Activated naive CD4-positive, alpha-beta T cell treated with anti-CD3 and anti-CD28 coated beads, Interleukin-2, amount 10 ng/mL, durations not matched to agents 7 days and 5 days (primary cell): ENCODE measurements at regions not wholly inside any gene's neighbourhood (a gene's known extent, or its start where the extent isn't known, plus 50 kb on each side); places are given as distances from the start of the nearest gene placed in this dataset.

ENCODE experiments used
- CTCF ChIA-PET: fragments of 350-600 bp; sonication (Branson Sonifier 250); formaldehyde crosslinking; loops from one replicate; lab custom pipeline; 2021; ENCODE audit warnings: antibody characterized with exemption; lab: Charles Lee
- DNase-seq: peaks from one replicate; pipeline ENCODE4 v3.0.0-alpha.2; 2020
- H3K27ac Mint-ChIP-seq: one replicate; pipeline ENCODE4 v1.8.0; 2021; ENCODE audit warnings: mild to moderate bottlenecking, moderate library complexity, mixed read lengths
- H3K27me3 Mint-ChIP-seq: one replicate; pipeline ENCODE4 v1.8.0; 2021; ENCODE audit warnings: mild to moderate bottlenecking, mixed read lengths
- H3K36me3 Mint-ChIP-seq: one replicate; pipeline ENCODE4 v1.8.0; 2021; ENCODE audit warnings: mixed read lengths
- H3K4me1 Mint-ChIP-seq: one replicate; pipeline ENCODE4 v1.8.0; 2021; ENCODE audit warnings: mixed read lengths
- H3K4me3 Mint-ChIP-seq: one replicate; pipeline ENCODE4 v1.8.0; 2021; ENCODE audit warnings: mild to moderate bottlenecking, moderate library complexity, mixed read lengths
- H3K9me3 Mint-ChIP-seq: one replicate; pipeline ENCODE4 v1.8.0; 2021; ENCODE audit warnings: mixed read lengths

DNA sequence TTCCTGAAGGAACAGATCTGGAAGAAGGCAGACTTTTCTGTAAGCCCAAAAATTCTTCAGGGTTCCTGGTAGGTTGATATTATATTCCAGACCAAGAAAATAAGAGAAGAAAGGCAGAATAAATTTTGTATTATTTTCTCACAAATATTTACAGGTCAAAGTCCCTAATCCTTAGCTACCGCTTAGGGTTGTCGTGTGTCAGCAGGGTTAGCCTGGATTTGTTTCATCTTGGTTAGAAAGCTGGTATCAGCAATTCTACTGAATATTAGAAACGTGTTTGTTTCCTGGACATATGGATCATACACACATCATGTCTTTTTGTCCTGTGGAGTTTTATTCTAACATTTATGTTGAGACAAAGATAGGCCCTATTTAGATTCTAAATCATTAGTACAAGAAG lies 232.9 kb upstream of the CXXC4 start:
- CTCF ChIA-PET = no interaction called here
- DNase-seq = no peak
- H3K9me3 Mint-ChIP-seq = no peaks in the 10 kb centered on the region
- H3K4me3 Mint-ChIP-seq = no peak overlapping the region
- no peak overlapping the region for H3K27ac Mint-ChIP-seq
- H3K36me3 Mint-ChIP-seq = no peaks in the 10 kb centered on the region
- no peaks in the 10 kb centered on the region for H3K27me3 Mint-ChIP-seq
- H3K4me1 Mint-ChIP-seq = no peaks in the 10 kb centered on the region

DNA sequence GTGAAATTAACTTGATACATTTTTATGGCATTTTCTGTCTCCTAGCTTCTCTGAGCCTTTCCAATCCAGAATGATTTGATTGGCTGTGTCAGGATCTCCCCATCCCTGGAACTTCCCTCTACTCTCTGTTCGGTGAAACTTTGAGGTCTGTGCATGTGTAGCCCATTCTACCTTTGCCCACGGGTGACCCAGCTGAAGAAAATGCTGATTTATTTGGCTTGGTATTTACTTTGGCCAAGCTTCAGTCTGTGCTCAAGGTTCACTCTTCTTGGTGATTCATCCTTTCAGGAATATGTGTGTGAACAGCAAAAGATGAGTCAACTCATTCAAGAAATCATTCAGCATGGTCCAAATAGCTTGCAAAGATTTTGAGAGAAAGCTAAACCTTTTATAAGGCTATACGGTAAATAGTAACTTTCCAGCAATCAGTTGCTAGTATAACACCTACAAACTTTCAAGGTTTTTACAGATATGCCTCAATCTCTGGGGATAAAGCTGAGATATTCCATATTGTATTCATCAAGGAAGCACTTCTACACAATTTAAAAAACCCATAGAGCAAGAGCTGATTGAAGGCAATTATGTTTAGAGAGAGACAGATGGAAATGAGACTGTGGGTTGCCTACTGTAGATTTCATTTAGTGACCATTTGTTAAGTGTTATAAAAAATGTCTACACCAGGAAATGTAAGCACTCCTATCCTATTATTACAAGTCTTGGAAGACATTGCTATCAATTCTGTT lies 233.9 kb upstream of the CXXC4 start:
- Mint-ChIP-seq H3K4me3 (no peak overlapping the region), H3K36me3 (no peaks in the 10 kb centered on the region), H3K4me1 (no peaks in the 10 kb centered on the region), H3K9me3 (no peaks in the 10 kb centered on the region), H3K27ac (no peak overlapping the region), H3K27me3 (no peaks in the 10 kb centered on the region)
- no peak for DNase-seq
- CTCF ChIA-PET = no interaction called here

DNA sequence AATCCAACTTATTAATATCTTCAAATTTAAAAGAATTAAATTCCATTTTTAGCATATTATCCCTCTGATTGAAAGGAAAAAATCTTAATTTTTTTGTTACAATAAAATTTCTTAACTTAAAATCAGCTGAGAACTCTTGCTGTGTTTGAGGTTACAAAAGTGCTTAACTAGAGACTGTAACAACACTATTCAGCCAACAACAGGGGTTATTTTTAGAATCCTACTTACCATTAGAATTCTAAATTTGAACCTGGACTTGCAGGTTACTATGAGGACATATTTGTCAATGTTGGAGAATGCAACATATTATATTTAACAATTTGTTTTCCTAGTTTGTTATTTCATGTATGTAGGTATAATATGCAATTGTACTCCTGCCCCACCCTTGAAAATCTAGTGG lies 238.1 kb upstream of the CXXC4 start:
- no peak for DNase-seq
- CTCF ChIA-PET = no interaction called here
- H3K4me3 Mint-ChIP-seq = no peak overlapping the region

GRCh38 chr4:104735174-104735573 lies 240.5 kb upstream of the CXXC4 start:
- H3K4me1 Mint-ChIP-seq = no peaks in the 10 kb centered on the region
- no peak overlapping the region for H3K27ac Mint-ChIP-seq
- no peak for DNase-seq
- H3K9me3 Mint-ChIP-seq = no peaks in the 10 kb centered on the region
- no peaks in the 10 kb centered on the region for H3K27me3 Mint-ChIP-seq
- no peak overlapping the region for H3K4me3 Mint-ChIP-seq
- CTCF ChIA-PET = no interaction called here
- no peaks in the 10 kb centered on the region for H3K36me3 Mint-ChIP-seq

More for the DNA sequence above, 238.1 kb upstream of the CXXC4 start:
- H3K4me1 Mint-ChIP-seq = no peaks in the 10 kb centered on the region
- H3K27ac Mint-ChIP-seq = no peak overlapping the region
- H3K27me3 Mint-ChIP-seq = no peaks in the 10 kb centered on the region
- H3K9me3 Mint-ChIP-seq = no peaks in the 10 kb centered on the region
- H3K36me3 Mint-ChIP-seq = no peaks in the 10 kb centered on the region

- CTCF ChIA-PET = no interaction called here
- H3K4me3 Mint-ChIP-seq = no peak overlapping the region
- H3K36me3 Mint-ChIP-seq = no peaks in the 10 kb centered on the region
- H3K9me3 Mint-ChIP-seq = no peaks in the 10 kb centered on the region
- H3K27me3 Mint-ChIP-seq = no peaks in the 10 kb centered on the region
- DNase-seq = no peak
- no peak overlapping the region for H3K27ac Mint-ChIP-seq
- no peaks in the 10 kb centered on the region for H3K4me1 Mint-ChIP-seq
Observed at GRCh38 chr4:104740161-104740560, 245.5 kb upstream of the CXXC4 start.

DNA sequence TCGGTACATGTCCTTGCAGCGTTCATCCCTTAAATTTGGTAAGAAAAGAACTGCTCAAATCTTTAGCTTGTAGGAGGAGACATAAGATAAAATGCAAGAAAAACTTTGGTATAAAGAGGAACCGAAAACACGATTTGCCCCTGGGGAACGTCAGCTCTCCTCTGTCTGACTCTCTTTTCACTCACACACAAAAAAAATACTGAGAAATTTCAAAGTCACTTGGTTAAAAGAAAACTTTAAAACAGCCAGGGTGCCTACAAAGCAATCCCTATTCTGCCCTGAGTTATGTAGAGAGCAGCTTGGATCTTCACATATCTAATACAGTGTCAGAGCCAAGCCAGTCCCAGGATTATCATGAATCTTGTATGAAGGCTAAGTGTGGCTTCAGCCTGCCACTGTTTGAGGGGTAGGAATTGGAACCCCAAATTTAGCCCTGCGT lies 248.5 kb upstream of the CXXC4 start:
- H3K4me1 Mint-ChIP-seq = no peaks in the 10 kb centered on the region
- no peak overlapping the region for H3K27ac Mint-ChIP-seq
- CTCF ChIA-PET = no interaction called here
- H3K27me3 Mint-ChIP-seq = no peaks in the 10 kb centered on the region
- no peaks in the 10 kb centered on the region for H3K36me3 Mint-ChIP-seq
- no peaks in the 10 kb centered on the region for H3K9me3 Mint-ChIP-seq
- H3K4me3 Mint-ChIP-seq = no peak overlapping the region
- DNase-seq = no peak

DNA sequence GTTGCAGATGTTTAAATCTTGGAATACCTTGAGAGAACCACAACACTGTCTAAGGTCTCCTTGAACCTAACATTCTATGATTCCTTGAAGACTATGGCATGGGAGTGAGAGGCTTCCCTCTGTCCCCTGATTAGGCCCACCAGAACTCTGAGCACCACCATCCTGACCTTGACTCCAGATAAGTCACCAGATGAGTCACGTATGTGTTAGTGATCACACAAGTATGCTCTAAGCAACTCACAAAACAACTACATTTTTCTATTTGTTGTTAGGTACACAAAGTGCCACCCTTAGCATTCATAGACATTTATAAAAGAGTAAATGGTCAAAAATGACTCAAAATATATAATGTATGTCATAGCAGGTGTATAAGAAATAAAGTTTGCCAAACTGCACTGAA lies 252.9 kb upstream of the CXXC4 start:
- CTCF ChIA-PET = no interaction called here
- Mint-ChIP-seq H3K27me3 (no peaks in the 10 kb centered on the region), H3K36me3 (no peaks in the 10 kb centered on the region), H3K4me3 (no peak overlapping the region), H3K27ac (no peak overlapping the region), H3K4me1 (no peaks in the 10 kb centered on the region), H3K9me3 (no peaks in the 10 kb centered on the region)
- no peak for DNase-seq

DNA sequence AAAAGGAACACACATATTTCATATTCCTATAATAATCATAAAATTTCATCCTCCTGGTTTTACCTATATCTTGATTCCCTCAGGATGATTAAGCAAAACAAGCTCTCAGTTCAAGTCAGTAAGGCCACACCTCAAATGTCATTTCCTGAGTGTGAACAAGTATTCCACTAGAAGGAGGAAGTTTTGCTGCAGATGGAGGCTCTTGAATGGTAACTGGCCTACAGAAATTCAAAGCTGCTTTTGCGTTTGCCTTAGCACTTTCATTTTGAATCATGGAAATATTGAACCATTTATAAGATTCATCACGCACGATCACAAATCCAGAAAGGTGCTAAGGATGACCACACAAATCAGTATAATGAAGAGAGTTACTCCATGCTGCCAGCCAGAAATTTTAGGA lies 254.4 kb upstream of the CXXC4 start:
- CTCF ChIA-PET = no interaction called here
- Mint-ChIP-seq H3K36me3 (no peaks in the 10 kb centered on the region), H3K4me1 (no peaks in the 10 kb centered on the region), H3K4me3 (no peak overlapping the region), H3K9me3 (no peaks in the 10 kb centered on the region), H3K27ac (no peak overlapping the region), H3K27me3 (no peaks in the 10 kb centered on the region)
- no peak for DNase-seq

GRCh38 chr4:104750008-104750407 lies 255.3 kb upstream of the CXXC4 start:
- H3K27me3 Mint-ChIP-seq = no peaks in the 10 kb centered on the region
- H3K4me3 Mint-ChIP-seq = no peak overlapping the region
- no peaks in the 10 kb centered on the region for H3K4me1 Mint-ChIP-seq
- DNase-seq = no peak
- CTCF ChIA-PET = no interaction called here
- H3K27ac Mint-ChIP-seq = no peak overlapping the region
- no peaks in the 10 kb centered on the region for H3K9me3 Mint-ChIP-seq
- no peaks in the 10 kb centered on the region for H3K36me3 Mint-ChIP-seq

GRCh38 chr4:104751468-104751867 lies 256.8 kb upstream of the CXXC4 start:
- H3K4me1 Mint-ChIP-seq = no peaks in the 10 kb centered on the region
- H3K27ac Mint-ChIP-seq = no peak overlapping the region
- CTCF ChIA-PET = interaction anchor here (0.7 kb wide), 1 partner anchor 27 kb away, joined by 5 read pairs; no protein-coding TSS in a partner anchor
- DNase-seq = no peak
- H3K27me3 Mint-ChIP-seq = no peaks in the 10 kb centered on the region
- no peaks in the 10 kb centered on the region for H3K9me3 Mint-ChIP-seq
- no peaks in the 10 kb centered on the region for H3K36me3 Mint-ChIP-seq
- H3K4me3 Mint-ChIP-seq = no peak overlapping the region

GRCh38 chr4:104752337-104752736 lies 257.6 kb upstream of the CXXC4 start:
- Mint-ChIP-seq H3K4me3 (no peak overlapping the region), H3K36me3 (no peaks in the 10 kb centered on the region), H3K27ac (no peak overlapping the region), H3K27me3 (no peaks in the 10 kb centered on the region), H3K9me3 (no peaks in the 10 kb centered on the region), H3K4me1 (no peaks in the 10 kb centered on the region)
- CTCF ChIA-PET = interaction anchor here (0.7 kb wide), 1 partner anchor 26 kb away, joined by 5 read pairs; no protein-coding TSS in a partner anchor
- DNase-seq = no peak

DNA sequence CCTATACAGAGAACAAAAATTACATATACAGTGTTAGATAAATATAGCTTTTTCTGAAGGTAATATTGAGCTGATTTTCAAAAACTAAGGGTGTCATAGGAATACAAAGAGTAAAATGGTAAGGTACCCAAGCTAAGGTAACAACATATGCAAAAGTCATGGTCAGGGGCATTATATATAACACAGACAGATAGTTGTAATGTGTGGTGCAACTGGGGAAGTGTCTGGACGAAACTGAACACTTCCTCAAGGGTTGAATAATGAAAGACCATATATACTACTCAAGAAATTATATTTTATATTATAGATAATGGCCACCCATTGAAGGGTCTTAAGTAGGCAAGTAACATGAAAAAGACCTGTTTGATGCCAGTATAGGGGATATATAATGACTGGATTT lies 262.1 kb upstream of the CXXC4 start:
- Mint-ChIP-seq H3K27me3 (no peaks in the 10 kb centered on the region), H3K4me3 (no peak overlapping the region), H3K36me3 (no peaks in the 10 kb centered on the region), H3K4me1 (no peaks in the 10 kb centered on the region), H3K9me3 (no peaks in the 10 kb centered on the region), H3K27ac (no peak overlapping the region)
- DNase-seq = no peak
- CTCF ChIA-PET = interaction anchor here (0.5 kb wide), 1 partner anchor 312 kb away, joined by 3 read pairs; no protein-coding TSS in a partner anchor

GRCh38 chr4:104758574-104758973 lies 263.9 kb upstream of the CXXC4 start:
- no peak for DNase-seq
- CTCF ChIA-PET = no interaction called here
- Mint-ChIP-seq H3K27ac (no peak overlapping the region), H3K4me1 (no peaks in the 10 kb centered on the region), H3K27me3 (no peaks in the 10 kb centered on the region), H3K4me3 (no peak overlapping the region), H3K9me3 (no peaks in the 10 kb centered on the region), H3K36me3 (no peaks in the 10 kb centered on the region)

DNA sequence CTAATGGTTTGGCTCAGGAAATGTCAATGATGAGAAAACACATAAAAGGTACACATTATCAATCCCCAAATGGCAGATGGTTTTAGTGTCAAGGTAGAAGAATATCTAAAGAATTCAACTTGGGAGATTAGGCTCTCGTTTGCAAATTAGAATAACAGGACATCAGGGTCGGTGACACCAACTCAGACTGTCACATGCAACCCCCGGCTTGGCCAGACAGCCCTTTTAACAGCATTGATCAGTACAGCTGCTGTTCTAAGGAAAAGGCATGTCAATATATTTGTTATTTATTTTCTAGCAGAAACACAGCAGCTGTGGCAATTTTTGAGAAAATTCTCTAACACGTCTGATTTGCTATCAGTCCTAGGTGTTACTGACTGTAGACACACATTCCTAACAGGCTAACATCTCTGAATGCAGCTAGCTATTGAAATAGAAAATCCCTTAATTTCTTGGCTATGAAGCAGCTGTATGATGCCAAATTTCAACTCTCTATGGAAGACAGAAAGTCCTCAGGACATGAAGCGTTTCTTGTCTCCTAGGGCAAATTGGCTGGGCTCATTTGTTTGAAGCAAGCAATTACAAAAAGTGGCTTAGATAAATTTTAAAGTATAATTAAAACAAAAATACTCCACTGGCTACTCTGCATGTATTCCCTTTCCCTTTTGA lies 269.0 kb upstream of the CXXC4 start:
- CTCF ChIA-PET = no interaction called here
- H3K4me1 Mint-ChIP-seq = no peaks in the 10 kb centered on the region
- no peak for DNase-seq
- H3K36me3 Mint-ChIP-seq = no peaks in the 10 kb centered on the region
- H3K9me3 Mint-ChIP-seq = no peaks in the 10 kb centered on the region
- H3K27me3 Mint-ChIP-seq = no peaks in the 10 kb centered on the region
- H3K27ac Mint-ChIP-seq = no peak overlapping the region
- no peak overlapping the region for H3K4me3 Mint-ChIP-seq

DNA sequence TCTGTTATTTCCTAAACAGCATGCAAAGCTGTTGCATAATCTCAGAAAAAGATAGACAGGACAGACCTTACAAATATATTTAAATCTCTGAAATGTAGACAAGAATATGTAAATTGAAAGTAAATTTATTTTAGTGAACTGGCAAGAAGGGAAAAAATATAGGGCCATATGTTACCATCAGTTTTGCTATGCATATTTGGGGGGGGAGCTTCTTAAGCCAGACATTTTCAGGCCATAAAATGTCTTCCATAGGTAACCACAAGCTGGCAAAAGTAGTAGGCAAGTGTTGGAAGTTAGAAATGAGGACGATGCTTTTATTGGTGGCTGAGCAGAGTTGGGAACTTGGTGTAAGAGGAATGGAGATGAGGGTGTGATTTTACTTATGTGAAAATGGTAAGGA lies 272.0 kb upstream of the CXXC4 start:
- CTCF ChIA-PET = no interaction called here
- no peak for DNase-seq
- H3K9me3 Mint-ChIP-seq = no peaks in the 10 kb centered on the region
- H3K4me3 Mint-ChIP-seq = no peak overlapping the region
- H3K4me1 Mint-ChIP-seq = no peaks in the 10 kb centered on the region
- H3K27me3 Mint-ChIP-seq = no peaks in the 10 kb centered on the region
- H3K27ac Mint-ChIP-seq = no peak overlapping the region
- H3K36me3 Mint-ChIP-seq = no peaks in the 10 kb centered on the region
